NOMO-1 treated with DMSO at 0.1 percent for 48 hours (cell line): ENCODE measurements at regions not wholly inside any gene's neighbourhood (a gene's known extent, or its start where the extent isn't known, plus 50 kb on each side); places are given as distances from the start of the nearest gene placed in this dataset.

ENCODE experiments used
- DNase-seq: peaks from one replicate; lab custom pipeline; 2025; ENCODE audit not compliant: unreplicated experiment; lab: John Stamatoyannopoulos, UW

- no peak for DNase-seq
These were observed 59.5 kb upstream of the IGF1 start for GRCh38 chr12:102539651-102540553.

GRCh38 chr12:102535306-102535705 is 54.9 kb upstream of the IGF1 start:
- DNase-seq, result no peak

DNA sequence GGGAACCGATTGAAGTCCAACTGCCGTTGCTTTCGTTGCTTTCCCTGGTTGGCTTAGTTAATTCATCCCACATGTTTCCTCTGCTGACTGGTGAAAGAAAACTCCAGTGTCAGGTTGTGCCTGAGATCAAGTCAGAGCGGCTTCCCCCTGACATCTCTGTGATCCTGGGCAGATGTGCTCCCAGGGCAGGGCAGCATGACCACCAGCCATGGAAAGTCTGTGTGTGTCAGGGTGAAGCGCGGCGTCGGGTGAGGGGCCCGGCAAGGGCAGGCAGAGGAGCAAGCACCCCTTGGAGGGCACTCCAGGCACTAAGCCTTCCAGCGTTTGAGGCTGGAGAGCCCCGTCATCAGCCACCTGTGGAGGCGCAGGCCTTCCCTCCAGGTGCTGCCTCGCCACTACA is 54.5 kb upstream of the IGF1 start:
- no peak for DNase-seq

DNA sequence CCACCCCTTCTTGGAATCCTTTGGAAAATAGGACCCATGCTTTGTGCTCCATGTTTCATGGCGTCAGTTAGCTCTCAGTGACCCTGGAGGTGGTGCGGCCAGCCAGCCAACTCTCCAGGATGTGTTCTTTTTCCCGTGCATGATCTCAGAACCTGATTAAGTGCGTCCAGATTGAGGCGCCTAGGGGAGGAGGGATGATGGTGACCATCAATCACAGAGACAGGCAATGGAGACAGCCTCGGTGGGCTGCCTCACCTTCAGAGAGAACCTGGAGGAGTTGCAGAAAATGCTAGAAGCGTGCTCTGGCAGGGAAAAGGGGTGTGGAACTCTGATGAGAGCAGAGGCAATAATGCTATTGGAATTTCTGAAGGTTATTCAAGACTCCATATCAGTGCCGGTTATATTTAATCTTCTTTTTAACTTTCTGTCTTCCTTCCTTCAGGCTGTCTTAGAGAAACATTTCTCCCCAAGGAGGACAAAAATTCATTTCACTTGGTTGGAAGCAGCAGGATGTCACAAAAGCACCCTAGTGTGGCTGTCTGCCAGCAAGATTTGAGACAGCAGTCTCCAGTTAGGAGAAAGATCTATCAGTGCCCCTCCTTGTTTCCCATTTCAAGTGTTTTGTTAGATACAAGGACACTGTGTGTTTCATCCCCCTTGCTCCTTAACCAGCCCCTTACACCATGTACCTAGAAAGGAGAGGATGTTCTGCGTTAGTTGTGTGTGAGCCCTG is 53.3 kb upstream of the IGF1 start:
- no peak for DNase-seq
